Choroid plexus epithelial cell (primary cell): ENCODE measurements at regions not wholly inside any gene's neighbourhood (a gene's known extent, or its start where the extent isn't known, plus 50 kb on each side); places are given as distances from the start of the nearest gene placed in this dataset.
A peak's percentile ranks its signal among the peaks of the same experiment; 100 is the strongest.

Experiments used
- DNase-seq: peaks from one replicate; pipeline ENCODE4 v3.0.0-alpha.2; 2010; ENCODE audit warnings: low read depth
- H3K4me3 ChIP-seq: 2 replicates; pipeline ENCODE4 v1.5.1; 2011; ENCODE audit warnings: low read depth, mild to moderate bottlenecking, control low read depth, low read length, moderate library complexity
- TF ChIP-seq, protein P1 (sequence below): conservative IDR thresholded peaks from 2 replicates; pipeline ENCODE4 v1.5.1; 2011; ENCODE audit warnings: low read depth, mild to moderate bottlenecking, control low read depth, inconsistent platforms, low read length, moderate library complexity

- H3K4me3 ChIP-seq = no peak overlapping the region
- DNase-seq = peak; percentile 36
- TF ChIP-seq, protein P1, sequence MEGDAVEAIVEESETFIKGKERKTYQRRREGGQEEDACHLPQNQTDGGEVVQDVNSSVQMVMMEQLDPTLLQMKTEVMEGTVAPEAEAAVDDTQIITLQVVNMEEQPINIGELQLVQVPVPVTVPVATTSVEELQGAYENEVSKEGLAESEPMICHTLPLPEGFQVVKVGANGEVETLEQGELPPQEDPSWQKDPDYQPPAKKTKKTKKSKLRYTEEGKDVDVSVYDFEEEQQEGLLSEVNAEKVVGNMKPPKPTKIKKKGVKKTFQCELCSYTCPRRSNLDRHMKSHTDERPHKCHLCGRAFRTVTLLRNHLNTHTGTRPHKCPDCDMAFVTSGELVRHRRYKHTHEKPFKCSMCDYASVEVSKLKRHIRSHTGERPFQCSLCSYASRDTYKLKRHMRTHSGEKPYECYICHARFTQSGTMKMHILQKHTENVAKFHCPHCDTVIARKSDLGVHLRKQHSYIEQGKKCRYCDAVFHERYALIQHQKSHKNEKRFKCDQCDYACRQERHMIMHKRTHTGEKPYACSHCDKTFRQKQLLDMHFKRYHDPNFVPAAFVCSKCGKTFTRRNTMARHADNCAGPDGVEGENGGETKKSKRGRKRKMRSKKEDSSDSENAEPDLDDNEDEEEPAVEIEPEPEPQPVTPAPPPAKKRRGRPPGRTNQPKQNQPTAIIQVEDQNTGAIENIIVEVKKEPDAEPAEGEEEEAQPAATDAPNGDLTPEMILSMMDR = no peak
Measured at GRCh38 chr9:86408121-86408520, 53.9 kb upstream of the TUT7 start.

GRCh38 chr9:86407022-86407421, 52.8 kb upstream of the TUT7 start:
- DNase-seq = peak; percentile 79
- TF ChIP-seq, protein P1 = no peak
- no peak overlapping the region for H3K4me3 ChIP-seq

- H3K4me3 ChIP-seq = no peak overlapping the region
- DNase-seq = peak; percentile 94
Measured at GRCh38 chr9:86406366-86406765, 52.2 kb upstream of the TUT7 start.

DNA sequence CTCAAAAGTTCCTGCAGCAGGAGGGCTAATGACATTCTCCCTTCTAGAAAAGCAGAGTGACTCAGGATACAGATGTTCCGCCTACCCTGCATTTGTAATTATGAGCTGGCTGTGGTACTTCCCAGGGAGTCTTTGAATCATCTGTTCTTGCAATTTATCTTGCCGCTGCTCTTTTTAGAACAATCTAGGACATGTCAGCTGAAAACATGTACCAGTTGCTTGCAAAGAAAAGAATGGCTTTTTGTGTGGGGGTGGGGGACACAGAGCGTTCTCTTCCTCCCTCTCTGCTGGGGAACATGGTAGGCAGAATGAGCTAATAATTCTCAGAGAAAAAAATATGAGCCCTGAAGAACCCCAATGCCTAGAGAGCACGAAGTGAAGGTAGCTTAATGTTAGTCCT, 51.7 kb upstream of the TUT7 start:
- TF ChIP-seq, protein P1 = no peak
- peak overlapping the region; percentile 17 for H3K4me3 ChIP-seq
- DNase-seq = peak; percentile 95

More at GRCh38 chr9:86406366-86406765, 52.2 kb upstream of the TUT7 start:
- TF ChIP-seq, protein P1 = no peak

GRCh38 chr9:86405086-86405491, 50.9 kb upstream of the TUT7 start:
- H3K4me3 ChIP-seq = no peak overlapping the region
- TF ChIP-seq, protein P1 = no peak
- DNase-seq = no peak
